Endodermal cell (in vitro differentiated cells): ENCODE measurements at regions not wholly inside any gene's neighbourhood (a gene's known extent, or its start where the extent isn't known, plus 50 kb on each side); places are given as distances from the start of the nearest gene placed in this dataset.

Experiments
- DNase-seq: peaks from one replicate; pipeline ENCODE4 v3.0.0-alpha.2; 2017
- H3K27ac ChIP-seq: 2 replicates; pipeline ENCODE4 v1.5.1; 2013; ENCODE audit warnings: mild to moderate bottlenecking, low read depth, low read length, moderate library complexity
- H3K27me3 ChIP-seq: 2 replicates; pipeline ENCODE4 v1.6.1; 2013; ENCODE audit warnings: mild to moderate bottlenecking, low read length, moderate library complexity; ENCODE audit not compliant: insufficient read depth, control insufficient read depth, poor library complexity, severe bottlenecking
- H3K36me3 ChIP-seq: 2 replicates; pipeline ENCODE4 v1.7.0; 2013; ENCODE audit warnings: mild to moderate bottlenecking, low read length, moderate library complexity; ENCODE audit not compliant: control insufficient read depth, insufficient read depth
- H3K4me1 ChIP-seq: one replicate; pipeline ENCODE4 v1.7.0; 2013; ENCODE audit warnings: low read length; ENCODE audit not compliant: control insufficient read depth, insufficient read depth
- H3K4me3 ChIP-seq: 2 replicates; pipeline ENCODE4 v1.5.1; 2013; ENCODE audit warnings: mild to moderate bottlenecking, low read length, moderate library complexity
- H3K9ac ChIP-seq: 2 replicates; pipeline ENCODE4 v1.6.1; 2013; ENCODE audit warnings: mild to moderate bottlenecking, low read length, moderate library complexity; ENCODE audit not compliant: poor library complexity, severe bottlenecking; ENCODE audit errors: extremely low read depth
- H3K9me3 ChIP-seq: 2 replicates; pipeline ENCODE4 v1.6.1; 2013; ENCODE audit warnings: mild to moderate bottlenecking, low read length, moderate library complexity; ENCODE audit not compliant: control insufficient read depth
- H3K27ac Mint-ChIP-seq: 2 replicates; pipeline ENCODE4 v1.8.0; 2020; ENCODE audit warnings: mixed read lengths
- H3K27me3 Mint-ChIP-seq: 2 replicates; pipeline ENCODE4 v1.8.0; 2021; ENCODE audit warnings: mild to moderate bottlenecking, mixed read lengths; ENCODE audit not compliant: insufficient read depth
- H3K36me3 Mint-ChIP-seq: 2 replicates; pipeline ENCODE4 v1.8.0; 2020; ENCODE audit warnings: low read depth, mixed read lengths
- H3K4me1 Mint-ChIP-seq: 2 replicates; pipeline ENCODE4 v1.8.0; 2020; ENCODE audit warnings: mixed read lengths
- H3K4me3 Mint-ChIP-seq: 2 replicates; pipeline ENCODE4 v1.8.0; 2020; ENCODE audit warnings: mild to moderate bottlenecking, moderate library complexity, mixed read lengths
- H3K9me3 Mint-ChIP-seq: 2 replicates; pipeline ENCODE4 v1.8.0; 2020; ENCODE audit warnings: mild to moderate bottlenecking, mixed read lengths
- WGBS, 2 experiments: methylation state at CpG; one replicate each; pipeline versions ENCODE4 v1.1.5 to v1.1.7; 2013; ENCODE audit warnings: missing lambda C conversion rate in 2 of 2, mixed read lengths in 1 of 2; ENCODE audit not compliant: insufficient coverage in 1 of 2, insufficient read length in 1 of 2; 5-methylcytosine and 5-hydroxymethylcytosine counted together
- TF ChIP-seq, protein P1 (sequence below): fragments of 200-600 bp; sonication (generic); conservative IDR thresholded peaks from 2 replicates; pipeline ENCODE4 v1.5.0; 2021; ENCODE audit warnings: antibody characterized with exemption, mild to moderate bottlenecking

DNA sequence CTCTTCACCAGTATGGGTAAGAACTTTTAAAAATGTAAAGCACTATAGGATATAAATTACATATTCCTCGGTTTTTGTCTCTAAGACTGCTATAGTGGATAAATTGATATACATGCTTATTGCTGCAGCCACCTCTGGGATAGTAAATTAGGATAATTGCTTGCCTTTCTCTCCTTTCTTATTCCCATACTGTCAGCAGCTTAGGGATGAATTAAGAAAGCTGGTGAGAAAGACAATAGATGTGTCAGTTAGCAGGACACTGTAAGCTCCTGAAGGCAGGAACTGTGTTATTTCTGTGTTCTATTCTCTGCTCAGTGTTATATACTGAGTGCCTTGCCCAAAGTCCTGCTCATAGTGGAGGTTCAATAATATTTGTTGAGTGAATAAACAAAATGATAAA is 828.6 kb upstream of the ACVR2A start:
- Histone ChIP-seq H3K9me3 (no peaks in the 10 kb centered on the region), H3K4me1 (no peaks in the 10 kb centered on the region), H3K36me3 (no peaks in the 10 kb centered on the region), H3K4me3 (no peak overlapping the region), H3K27ac (no peak overlapping the region), H3K27me3 (no peaks in the 10 kb centered on the region), H3K9ac (no peak overlapping the region)
- peaks cover 2% of the 10 kb centered on the region for H3K9me3 Mint-ChIP-seq
- no peaks in the 10 kb centered on the region for H3K36me3 Mint-ChIP-seq
- no peak for DNase-seq
- H3K4me3 Mint-ChIP-seq: no peak overlapping the region
- WGBS, 2 experiments: 86% methylated on average over 1 of the region's 1 CpG; no CpG with 5 or more reads in 1 of the 2 experiments
- no peaks in the 10 kb centered on the region for H3K27me3 Mint-ChIP-seq
- H3K4me1 Mint-ChIP-seq: peaks cover 16% of the 10 kb centered on the region
- no peak overlapping the region for H3K27ac Mint-ChIP-seq
- TF ChIP-seq, protein P1, sequence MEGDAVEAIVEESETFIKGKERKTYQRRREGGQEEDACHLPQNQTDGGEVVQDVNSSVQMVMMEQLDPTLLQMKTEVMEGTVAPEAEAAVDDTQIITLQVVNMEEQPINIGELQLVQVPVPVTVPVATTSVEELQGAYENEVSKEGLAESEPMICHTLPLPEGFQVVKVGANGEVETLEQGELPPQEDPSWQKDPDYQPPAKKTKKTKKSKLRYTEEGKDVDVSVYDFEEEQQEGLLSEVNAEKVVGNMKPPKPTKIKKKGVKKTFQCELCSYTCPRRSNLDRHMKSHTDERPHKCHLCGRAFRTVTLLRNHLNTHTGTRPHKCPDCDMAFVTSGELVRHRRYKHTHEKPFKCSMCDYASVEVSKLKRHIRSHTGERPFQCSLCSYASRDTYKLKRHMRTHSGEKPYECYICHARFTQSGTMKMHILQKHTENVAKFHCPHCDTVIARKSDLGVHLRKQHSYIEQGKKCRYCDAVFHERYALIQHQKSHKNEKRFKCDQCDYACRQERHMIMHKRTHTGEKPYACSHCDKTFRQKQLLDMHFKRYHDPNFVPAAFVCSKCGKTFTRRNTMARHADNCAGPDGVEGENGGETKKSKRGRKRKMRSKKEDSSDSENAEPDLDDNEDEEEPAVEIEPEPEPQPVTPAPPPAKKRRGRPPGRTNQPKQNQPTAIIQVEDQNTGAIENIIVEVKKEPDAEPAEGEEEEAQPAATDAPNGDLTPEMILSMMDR: no peak

DNA sequence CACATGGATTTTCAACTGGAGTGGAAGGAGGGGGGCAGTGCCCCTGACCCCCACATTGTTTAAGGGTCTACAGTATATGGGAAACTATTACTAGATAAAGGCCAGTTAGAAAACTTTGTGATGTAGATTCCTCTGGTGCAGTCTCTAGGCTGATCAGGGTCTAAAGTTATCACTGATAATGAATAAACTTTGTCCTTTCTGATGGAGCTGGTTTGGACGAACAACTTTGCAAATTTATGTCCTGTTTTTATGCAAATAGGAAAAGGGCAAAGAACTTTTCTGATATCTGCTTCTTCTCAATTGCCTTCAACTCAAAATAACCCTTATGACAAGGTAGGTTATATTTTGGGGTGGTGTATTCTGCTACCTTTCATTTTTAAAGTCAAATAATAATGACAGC is 829.2 kb upstream of the ACVR2A start:
- H3K4me1 Mint-ChIP-seq: peaks cover 22% of the 10 kb centered on the region
- TF ChIP-seq, protein P1: no peak

DNA sequence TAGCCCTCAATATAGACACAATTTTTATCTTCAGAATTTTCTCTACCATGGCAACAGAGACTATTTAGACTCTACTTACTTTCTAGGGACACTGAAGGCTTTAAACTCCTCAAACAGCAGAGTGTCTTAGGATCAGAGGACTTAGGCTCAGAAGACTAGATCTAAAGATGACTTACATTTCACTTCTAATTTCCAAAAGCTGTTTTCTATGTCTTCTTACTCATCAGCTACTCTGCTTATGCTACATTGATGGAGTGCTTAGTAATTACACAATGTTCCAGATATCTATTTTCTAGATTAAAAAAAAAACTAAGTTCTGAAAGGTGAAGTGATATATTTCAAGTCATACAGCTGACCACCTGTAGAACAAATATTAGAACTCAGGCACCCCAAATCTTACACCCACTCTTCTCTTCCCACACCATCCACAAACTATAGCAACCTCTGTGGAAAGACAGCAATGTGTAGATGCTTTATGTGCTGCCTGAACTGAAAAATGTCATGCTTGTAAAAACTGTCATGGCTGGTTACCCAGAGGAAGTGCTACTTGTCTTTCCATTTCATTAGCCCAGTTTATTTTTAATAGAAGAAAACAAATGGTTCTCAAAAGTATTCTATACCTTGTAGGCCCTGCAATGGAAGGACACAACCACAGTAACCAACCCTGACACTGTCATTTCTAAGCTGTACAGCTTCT is 831.0 kb upstream of the ACVR2A start:
- H3K4me1 ChIP-seq: peaks cover 4% of the 10 kb centered on the region
- no peak for DNase-seq
- Mint-ChIP-seq H3K4me1 (peaks cover 15% of the 10 kb centered on the region), H3K9me3 (no peaks in the 10 kb centered on the region), H3K36me3 (no peaks in the 10 kb centered on the region), H3K27me3 (no peaks in the 10 kb centered on the region), H3K27ac (no peak overlapping the region), H3K4me3 (no peak overlapping the region)
- no peak overlapping the region for H3K4me3 ChIP-seq
- no peaks in the 10 kb centered on the region for H3K36me3 ChIP-seq
- no peak overlapping the region for H3K9ac ChIP-seq
- TF ChIP-seq, protein P1: no peak
- H3K27me3 ChIP-seq: no peaks in the 10 kb centered on the region
- no peaks in the 10 kb centered on the region for H3K9me3 ChIP-seq
- H3K27ac ChIP-seq: no peak overlapping the region

More for the DNA sequence above, 829.2 kb upstream of the ACVR2A start:
- no peaks in the 10 kb centered on the region for H3K36me3 Mint-ChIP-seq
- no peak overlapping the region for H3K27ac Mint-ChIP-seq
- Histone ChIP-seq H3K27ac (no peak overlapping the region), H3K4me3 (no peak overlapping the region), H3K9ac (no peak overlapping the region), H3K27me3 (no peaks in the 10 kb centered on the region), H3K4me1 (peaks cover 2% of the 10 kb centered on the region), H3K36me3 (no peaks in the 10 kb centered on the region), H3K9me3 (no peaks in the 10 kb centered on the region)
- no peaks in the 10 kb centered on the region for H3K9me3 Mint-ChIP-seq
- no peak overlapping the region for H3K4me3 Mint-ChIP-seq
- DNase-seq: no peak
- H3K27me3 Mint-ChIP-seq: no peaks in the 10 kb centered on the region
- 81% methylated on average over 1 of the region's 1 CpG; no CpG with 5 or more reads in 1 of the 2 experiments for WGBS, 2 experiments
